Liver (tissue), 8 donors: ENCODE measurements at regions not wholly inside any gene's neighbourhood (a gene's known extent, or its start where the extent isn't known, plus 50 kb on each side); places are given as distances from the start of the nearest gene placed in this dataset.

Source experiments
- DNase-seq: peaks from one replicate; pipeline ENCODE4 v3.0.0-alpha.2; 2017; ENCODE audit warnings: low spot score
- H3K27ac ChIP-seq, 2 donors: one replicate each; pipeline ENCODE4 v1.7.0; 2013; ENCODE audit warnings: inconsistent platforms in 2 of 2, low read length in 2 of 2, control low read depth in 1 of 2, low read depth in 1 of 2, mild to moderate bottlenecking in 1 of 2
- H3K27me3 ChIP-seq, 4 donors: one replicate each; pipeline versions ENCODE4 v1.6.1 to v1.7.0; 2013; ENCODE audit warnings: low read length in 3 of 4, inconsistent platforms in 1 of 4, mild to moderate bottlenecking in 1 of 4, moderate library complexity in 1 of 4; ENCODE audit not compliant: control insufficient read depth in 4 of 4, insufficient read depth in 4 of 4
- H3K36me3 ChIP-seq, 4 donors: one replicate each; pipeline versions ENCODE4 v1.6.1 to v1.7.0; 2013; ENCODE audit warnings: low read length in 3 of 4, mild to moderate bottlenecking in 3 of 4, low read depth in 1 of 4, moderate library complexity in 1 of 4; ENCODE audit not compliant: control insufficient read depth in 4 of 4, insufficient read depth in 3 of 4
- H3K4me1 ChIP-seq, 4 donors: one replicate each; pipeline versions ENCODE4 v1.6.1 to v1.7.0; 2013; ENCODE audit warnings: low read length in 3 of 4, mild to moderate bottlenecking in 3 of 4, moderate library complexity in 1 of 4; ENCODE audit not compliant: control insufficient read depth in 4 of 4, insufficient read depth in 4 of 4
- H3K4me3 ChIP-seq, 3 donors: one replicate each; pipeline versions ENCODE4 v1.6.1 to v1.7.0; 2013; ENCODE audit warnings: low read length in 3 of 3, control low read depth in 1 of 3, low read depth in 1 of 3, mild to moderate bottlenecking in 1 of 3
- H3K9ac ChIP-seq, 2 donors: one replicate each; pipeline ENCODE4 v1.7.0; 2013; ENCODE audit warnings: low read length in 2 of 2, mild to moderate bottlenecking in 2 of 2, moderate library complexity in 2 of 2, control low read depth in 1 of 2, low read depth in 1 of 2
- H3K9me3 ChIP-seq, 4 donors: one replicate each; pipeline versions ENCODE4 v1.6.1 to v1.7.0; 2013; ENCODE audit warnings: low read length in 3 of 4; ENCODE audit not compliant: control insufficient read depth in 4 of 4
- EGR1 ChIP-seq, 2 donors: IDR thresholded peaks; 2 replicates each; pipeline ENCODE4 v1.6.1; 2016 to 2018; ENCODE audit warnings: antibody characterized with exemption in 2 of 2, low read depth in 2 of 2
- FOXA2 ChIP-seq: IDR thresholded peaks from 2 replicates; pipeline ENCODE4 v1.6.1; 2016; ENCODE audit warnings: antibody characterized with exemption
- GABPA ChIP-seq, 2 donors: IDR thresholded peaks in 1 of 2; conservative IDR thresholded peaks in 1 of 2; 2 replicates each; pipeline ENCODE4 v1.6.1; 2016; ENCODE audit warnings: antibody characterized with exemption in 2 of 2, mild to moderate bottlenecking in 1 of 2, moderate library complexity in 1 of 2
- HNF4A ChIP-seq, 2 donors: conservative IDR thresholded peaks; 2 replicates each; pipeline ENCODE4 v1.6.1; 2016; ENCODE audit warnings: antibody characterized with exemption in 2 of 2, mild to moderate bottlenecking in 2 of 2
- JUND ChIP-seq, 2 donors: IDR thresholded peaks; 2 replicates each; pipeline ENCODE4 v1.6.1; 2016; ENCODE audit warnings: antibody characterized with exemption in 2 of 2
- NR2F2 ChIP-seq: IDR thresholded peaks from 2 replicates; pipeline ENCODE4 v1.6.1; 2016; ENCODE audit warnings: antibody characterized with exemption
- RAD21 ChIP-seq, 2 donors: IDR thresholded peaks; 2 replicates each; pipeline ENCODE4 v1.6.1; 2016; ENCODE audit warnings: antibody characterized with exemption in 2 of 2, mild to moderate bottlenecking in 2 of 2
- TAF1 ChIP-seq: conservative IDR thresholded peaks from 2 replicates; pipeline ENCODE4 v1.6.1; 2016; ENCODE audit warnings: antibody characterized with exemption, mild to moderate bottlenecking
- YY1 ChIP-seq: IDR thresholded peaks from 2 replicates; pipeline ENCODE4 v1.6.1; 2016; ENCODE audit warnings: antibody characterized with exemption, mild to moderate bottlenecking
- WGBS: extraction: QIAGEN DNeasy Blood & Tissue Kit; methylation state at CpG from one replicate; pipeline ENCODE4 v1.1.7; 2013; 5-methylcytosine and 5-hydroxymethylcytosine counted together
- TF ChIP-seq, protein P1 (sequence below): IDR thresholded peaks from 2 replicates; pipeline ENCODE4 v1.6.1; 2016; ENCODE audit warnings: antibody characterized with exemption
- TF ChIP-seq, protein P2 (sequence below): IDR thresholded peaks from 2 replicates; pipeline ENCODE4 v1.6.1; 2016; ENCODE audit warnings: antibody characterized with exemption
- TF ChIP-seq, protein P3 (sequence below): fragments of 150-350 bp; IDR thresholded peaks from 2 replicates; pipeline ENCODE4 v1.5.1; 2017; ENCODE audit warnings: improper control_type of control experiment, low read depth, low read length; ENCODE audit not compliant: missing input control
- TF ChIP-seq, protein P4 (sequence below): IDR thresholded peaks from 2 replicates; pipeline ENCODE4 v1.6.1; 2016; ENCODE audit warnings: antibody characterized with exemption
- TF ChIP-seq, protein P5 (sequence below): IDR thresholded peaks from 2 replicates; pipeline ENCODE4 v1.6.1; 2016; ENCODE audit warnings: antibody characterized with exemption, mild to moderate bottlenecking
- donor health status: healthy.
- donor health status: healthy.
- donor health status: healthy.
- donor health status: healthy.
- donor health status: healthy.

DNA sequence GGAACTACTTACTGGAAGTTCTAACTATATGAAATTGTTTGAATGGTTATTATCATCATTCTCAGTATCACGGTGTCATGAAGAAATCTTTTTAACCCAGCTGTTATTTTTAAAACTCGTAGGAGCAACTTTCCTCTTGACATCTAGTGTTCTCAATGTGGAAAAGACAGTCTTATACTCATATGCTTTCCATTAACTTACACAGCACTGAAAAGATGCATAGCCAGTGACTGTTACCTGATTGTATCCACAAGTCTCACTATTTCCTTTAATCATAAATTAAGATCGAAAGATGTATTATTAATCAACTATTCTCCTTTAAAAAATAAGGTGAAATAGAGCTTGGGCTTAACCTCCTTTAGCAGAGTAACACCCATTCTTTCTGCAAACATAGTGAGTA lies 59.7 kb upstream of the TNFSF4 start (continued):
- TF ChIP-seq, protein P1, sequence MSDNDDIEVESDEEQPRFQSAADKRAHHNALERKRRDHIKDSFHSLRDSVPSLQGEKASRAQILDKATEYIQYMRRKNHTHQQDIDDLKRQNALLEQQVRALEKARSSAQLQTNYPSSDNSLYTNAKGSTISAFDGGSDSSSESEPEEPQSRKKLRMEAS: no peak
- TF ChIP-seq EGR1 (IDR thresholded peaks at IDR 0.05; ENCODE audit: low read depth in 2 of 2) (no peak), YY1 (no peak), JUND (IDR thresholded peaks at IDR 0.05) (no peak)
- TF ChIP-seq, protein P2, sequence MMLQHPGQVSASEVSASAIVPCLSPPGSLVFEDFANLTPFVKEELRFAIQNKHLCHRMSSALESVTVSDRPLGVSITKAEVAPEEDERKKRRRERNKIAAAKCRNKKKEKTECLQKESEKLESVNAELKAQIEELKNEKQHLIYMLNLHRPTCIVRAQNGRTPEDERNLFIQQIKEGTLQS: no peak

DNA sequence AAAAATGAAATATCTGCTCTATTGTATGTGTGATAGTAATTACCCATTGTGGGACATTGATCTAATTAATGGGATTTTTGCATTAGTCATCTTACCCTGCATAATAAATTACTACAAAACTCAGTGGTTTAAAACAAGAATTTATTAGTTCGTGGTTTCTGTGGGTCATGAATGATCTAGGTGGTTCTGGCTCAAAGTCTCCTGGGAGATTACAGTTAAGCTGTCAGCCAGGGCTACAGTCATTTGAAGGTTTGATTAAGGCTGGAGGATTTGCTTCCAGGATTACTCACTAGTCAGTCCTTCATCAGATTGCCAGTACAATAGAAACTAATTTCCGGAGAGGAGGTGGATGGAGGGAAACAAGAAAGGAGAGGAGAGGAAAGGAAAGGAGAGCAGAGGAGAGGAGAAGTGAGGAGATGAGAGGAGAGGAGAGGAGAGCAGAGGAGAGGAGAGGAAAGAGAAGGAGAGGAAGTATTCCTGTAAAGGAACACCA lies 60.4 kb upstream of the TNFSF4 start:
- Histone ChIP-seq H3K4me1 (no peaks in the 10 kb centered on the region), H3K36me3 (no peaks in the 10 kb centered on the region), H3K4me3 (no peak overlapping the region), H3K27ac (no peak overlapping the region), H3K9me3 (no peaks in the 10 kb centered on the region), H3K27me3 (no peaks in the 10 kb centered on the region), H3K9ac (no peak overlapping the region)
- TF ChIP-seq, protein P3, sequence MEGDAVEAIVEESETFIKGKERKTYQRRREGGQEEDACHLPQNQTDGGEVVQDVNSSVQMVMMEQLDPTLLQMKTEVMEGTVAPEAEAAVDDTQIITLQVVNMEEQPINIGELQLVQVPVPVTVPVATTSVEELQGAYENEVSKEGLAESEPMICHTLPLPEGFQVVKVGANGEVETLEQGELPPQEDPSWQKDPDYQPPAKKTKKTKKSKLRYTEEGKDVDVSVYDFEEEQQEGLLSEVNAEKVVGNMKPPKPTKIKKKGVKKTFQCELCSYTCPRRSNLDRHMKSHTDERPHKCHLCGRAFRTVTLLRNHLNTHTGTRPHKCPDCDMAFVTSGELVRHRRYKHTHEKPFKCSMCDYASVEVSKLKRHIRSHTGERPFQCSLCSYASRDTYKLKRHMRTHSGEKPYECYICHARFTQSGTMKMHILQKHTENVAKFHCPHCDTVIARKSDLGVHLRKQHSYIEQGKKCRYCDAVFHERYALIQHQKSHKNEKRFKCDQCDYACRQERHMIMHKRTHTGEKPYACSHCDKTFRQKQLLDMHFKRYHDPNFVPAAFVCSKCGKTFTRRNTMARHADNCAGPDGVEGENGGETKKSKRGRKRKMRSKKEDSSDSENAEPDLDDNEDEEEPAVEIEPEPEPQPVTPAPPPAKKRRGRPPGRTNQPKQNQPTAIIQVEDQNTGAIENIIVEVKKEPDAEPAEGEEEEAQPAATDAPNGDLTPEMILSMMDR: no peak
- TF ChIP-seq YY1: no peak
- no peak for TF ChIP-seq JUND (IDR thresholded peaks at IDR 0.05)
- TF ChIP-seq NR2F2: no peak
- TF ChIP-seq, protein P4, sequence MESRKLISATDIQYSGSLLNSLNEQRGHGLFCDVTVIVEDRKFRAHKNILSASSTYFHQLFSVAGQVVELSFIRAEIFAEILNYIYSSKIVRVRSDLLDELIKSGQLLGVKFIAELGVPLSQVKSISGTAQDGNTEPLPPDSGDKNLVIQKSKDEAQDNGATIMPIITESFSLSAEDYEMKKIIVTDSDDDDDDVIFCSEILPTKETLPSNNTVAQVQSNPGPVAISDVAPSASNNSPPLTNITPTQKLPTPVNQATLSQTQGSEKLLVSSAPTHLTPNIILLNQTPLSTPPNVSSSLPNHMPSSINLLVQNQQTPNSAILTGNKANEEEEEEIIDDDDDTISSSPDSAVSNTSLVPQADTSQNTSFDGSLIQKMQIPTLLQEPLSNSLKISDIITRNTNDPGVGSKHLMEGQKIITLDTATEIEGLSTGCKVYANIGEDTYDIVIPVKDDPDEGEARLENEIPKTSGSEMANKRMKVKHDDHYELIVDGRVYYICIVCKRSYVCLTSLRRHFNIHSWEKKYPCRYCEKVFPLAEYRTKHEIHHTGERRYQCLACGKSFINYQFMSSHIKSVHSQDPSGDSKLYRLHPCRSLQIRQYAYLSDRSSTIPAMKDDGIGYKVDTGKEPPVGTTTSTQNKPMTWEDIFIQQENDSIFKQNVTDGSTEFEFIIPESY: no peak
- no peak for DNase-seq
- WGBS: 91% methylated on average over 2 of the region's 2 CpGs

DNA sequence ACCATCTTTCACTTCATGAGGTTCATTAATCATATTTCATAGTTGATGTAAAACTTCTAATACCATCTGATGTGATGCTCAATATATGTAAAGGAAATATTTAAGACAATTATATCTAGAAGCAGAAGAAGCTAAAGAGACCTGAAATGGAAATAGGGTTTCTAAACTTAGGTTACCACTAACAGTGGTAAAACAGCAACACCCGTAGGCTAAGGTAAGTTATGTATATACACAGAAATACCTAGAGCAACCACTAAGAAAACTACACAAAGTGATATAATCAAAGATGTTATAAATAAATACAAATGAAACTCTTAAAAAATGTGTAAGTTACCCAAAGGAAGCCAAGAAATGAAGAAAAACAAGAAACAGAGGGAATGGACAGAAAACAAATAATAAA lies 61.1 kb upstream of the TNFSF4 start:
- no peak overlapping the region for H3K4me3 ChIP-seq
- WGBS: 97% methylated on average over 1 of the region's 1 CpG
- no peak overlapping the region for H3K9ac ChIP-seq
- H3K9me3 ChIP-seq: no peaks in the 10 kb centered on the region
- no peak for DNase-seq
- H3K27me3 ChIP-seq: no peaks in the 10 kb centered on the region
- no peaks in the 10 kb centered on the region for H3K36me3 ChIP-seq
- no peak overlapping the region for H3K27ac ChIP-seq
- TF ChIP-seq HNF4A (conservative IDR thresholded peaks at IDR 0.05): no peak
- TF ChIP-seq RAD21 (IDR thresholded peaks at IDR 0.05): no peak
- TF ChIP-seq TAF1: no peak
- TF ChIP-seq, protein P1: no peak
- TF ChIP-seq YY1: no peak
- TF ChIP-seq JUND (IDR thresholded peaks at IDR 0.05): no peak
- TF ChIP-seq FOXA2: no peak
- TF ChIP-seq NR2F2: no peak
- TF ChIP-seq GABPA (IDR thresholded peaks at IDR 0.05 in 1 of 2, conservative IDR thresholded peaks at IDR 0.05 in 1 of 2): no peak
- TF ChIP-seq, protein P5, sequence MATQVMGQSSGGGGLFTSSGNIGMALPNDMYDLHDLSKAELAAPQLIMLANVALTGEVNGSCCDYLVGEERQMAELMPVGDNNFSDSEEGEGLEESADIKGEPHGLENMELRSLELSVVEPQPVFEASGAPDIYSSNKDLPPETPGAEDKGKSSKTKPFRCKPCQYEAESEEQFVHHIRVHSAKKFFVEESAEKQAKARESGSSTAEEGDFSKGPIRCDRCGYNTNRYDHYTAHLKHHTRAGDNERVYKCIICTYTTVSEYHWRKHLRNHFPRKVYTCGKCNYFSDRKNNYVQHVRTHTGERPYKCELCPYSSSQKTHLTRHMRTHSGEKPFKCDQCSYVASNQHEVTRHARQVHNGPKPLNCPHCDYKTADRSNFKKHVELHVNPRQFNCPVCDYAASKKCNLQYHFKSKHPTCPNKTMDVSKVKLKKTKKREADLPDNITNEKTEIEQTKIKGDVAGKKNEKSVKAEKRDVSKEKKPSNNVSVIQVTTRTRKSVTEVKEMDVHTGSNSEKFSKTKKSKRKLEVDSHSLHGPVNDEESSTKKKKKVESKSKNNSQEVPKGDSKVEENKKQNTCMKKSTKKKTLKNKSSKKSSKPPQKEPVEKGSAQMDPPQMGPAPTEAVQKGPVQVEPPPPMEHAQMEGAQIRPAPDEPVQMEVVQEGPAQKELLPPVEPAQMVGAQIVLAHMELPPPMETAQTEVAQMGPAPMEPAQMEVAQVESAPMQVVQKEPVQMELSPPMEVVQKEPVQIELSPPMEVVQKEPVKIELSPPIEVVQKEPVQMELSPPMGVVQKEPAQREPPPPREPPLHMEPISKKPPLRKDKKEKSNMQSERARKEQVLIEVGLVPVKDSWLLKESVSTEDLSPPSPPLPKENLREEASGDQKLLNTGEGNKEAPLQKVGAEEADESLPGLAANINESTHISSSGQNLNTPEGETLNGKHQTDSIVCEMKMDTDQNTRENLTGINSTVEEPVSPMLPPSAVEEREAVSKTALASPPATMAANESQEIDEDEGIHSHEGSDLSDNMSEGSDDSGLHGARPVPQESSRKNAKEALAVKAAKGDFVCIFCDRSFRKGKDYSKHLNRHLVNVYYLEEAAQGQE: no peak
- no peaks in the 10 kb centered on the region for H3K4me1 ChIP-seq
